ENCODE measurements at regions not wholly inside any gene's neighbourhood (a gene's known extent, or its start where the extent isn't known, plus 50 kb on each side); places are given as distances from the start of the nearest gene placed in this dataset.

- TF ChIP-seq CTCF (IDR thresholded peaks at IDR 0.05; ENCODE audit: extremely low read depth in 1 of 2, insufficient read depth in 1 of 2, low read depth in 1 of 2, low read length in 2 of 2), result no peak
- no peak for TF ChIP-seq JUN (IDR thresholded peaks at IDR 0.05; ENCODE audit: borderline replicate concordance, insufficient read depth, insufficient read length, low read depth)
- no peak for TF ChIP-seq EZH2 (IDR thresholded peaks at IDR 0.05; ENCODE audit: borderline replicate concordance, low read depth, low read length, severe bottlenecking)
- no peak for TF ChIP-seq POLR2A (IDR thresholded peaks at IDR 0.05; ENCODE audit: low read depth, low read length)
- TF ChIP-seq GATA2 (IDR thresholded peaks at IDR 0.05; ENCODE audit: insufficient read depth, insufficient read length, low read depth, low read length), result no peak
- TF ChIP-seq POLR2AphosphoS5 (IDR thresholded peaks at IDR 0.05; ENCODE audit: insufficient read depth, low read depth, low read length), result no peak
- TF ChIP-seq FOS (IDR thresholded peaks at IDR 0.05; ENCODE audit: borderline replicate concordance, insufficient read depth, low read length), result no peak
- TF ChIP-seq MAX (IDR thresholded peaks at IDR 0.05; ENCODE audit: insufficient read depth, insufficient read length), result no peak
- TF ChIP-seq MYC (IDR thresholded peaks at IDR 0.05; ENCODE audit: low read depth, low read length), result no peak
These were observed 1351.8 kb upstream of the PCDH20 start for GRCh38 chr13:62767473-62767872.

Data from endothelial cell of umbilical vein (primary cell).